ENCODE measurements at regions not wholly inside any gene's neighbourhood (a gene's known extent, or its start where the extent isn't known, plus 50 kb on each side); places are given as distances from the start of the nearest gene placed in this dataset.

DNA sequence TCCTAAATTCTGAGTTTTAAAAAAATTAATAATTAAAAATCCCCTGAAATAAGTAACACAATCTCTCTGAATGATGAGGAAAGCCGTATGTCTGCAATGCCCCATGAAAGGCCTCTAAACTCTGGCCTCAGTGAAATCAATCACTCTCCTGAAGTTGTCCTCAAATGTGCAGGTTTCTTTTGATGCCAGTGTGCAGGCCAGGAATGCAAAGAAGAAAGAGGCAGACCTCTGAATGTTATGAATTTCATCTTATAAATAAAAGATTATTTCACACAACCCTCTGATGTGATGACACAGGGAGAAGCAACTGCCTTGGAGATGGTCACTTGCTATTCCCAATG, 121.8 kb downstream of the TBXT start (continued):
- TF ChIP-seq CTCF (conservative IDR thresholded peaks at IDR 0.05; ENCODE audit: low read depth in 2 of 2) (no peak), EZH2phosphoT487 (IDR thresholded peaks at IDR 0.05; ENCODE audit: unreplicated experiment) (no peak), ETS1 (IDR thresholded peaks at IDR 0.05) (no peak), ZNF114 (CRISPR knock-in tag; IDR thresholded peaks at IDR 0.05) (no peak), JUNB (IDR thresholded peaks at IDR 0.05; ENCODE audit: unreplicated experiment) (no peak), EZH2 (IDR thresholded peaks at IDR 0.05; ENCODE audit: low read depth, unreplicated experiment) (no peak)

GRCh38 chr6:166045173-166045859, 122.3 kb downstream of the TBXT start:
- no peak overlapping the region for H3K4me3 Mint-ChIP-seq
- Histone ChIP-seq H3K27ac (ENCODE audit: low read depth) (no peak overlapping the region), H3K27me3 (ENCODE audit: insufficient read depth) (no peaks in the 10 kb centered on the region), H3F3A (replicated peaks; ENCODE audit: low read depth) (no peaks in the 10 kb centered on the region), H4K20me1 (replicated peaks; ENCODE audit: insufficient read depth) (no peaks in the 10 kb centered on the region), H3K79me2 (replicated peaks; ENCODE audit: insufficient read depth) (no peaks in the 10 kb centered on the region), H3K4me3 (no peak overlapping the region), H3K4me1 (ENCODE audit: insufficient read depth) (peaks cover 6% of the 10 kb centered on the region; the same call in 1 of the 2 replicates), H3K4me2 (no peak overlapping the region), H3K36me3 (ENCODE audit: insufficient read depth) (no peaks in the 10 kb centered on the region; the same call in 1 of the 2 replicates), H3K9me2 (ENCODE audit: insufficient read depth) (peaks cover 24% of the 10 kb centered on the region), H2AFZ (no peak overlapping the region)
- no peaks in the 10 kb centered on the region; the same call in 2 of the 3 replicates for H3K9me3 Mint-ChIP-seq
- no peak overlapping the region for H3K27ac Mint-ChIP-seq
- H3K36me3 Mint-ChIP-seq (ENCODE audit: low read depth) = peaks cover 5% of the 10 kb centered on the region
- DNase-seq (ENCODE audit: low spot score) = no peak
- H3K27me3 Mint-ChIP-seq (ENCODE audit: insufficient read depth, low read depth, poor library complexity) = peaks cover 4% of the 10 kb centered on the region
- peaks cover 15% of the 10 kb centered on the region for H3K4me1 Mint-ChIP-seq
- no peak for ATAC-seq
- TF ChIP-seq EZH2 (IDR thresholded peaks at IDR 0.05; ENCODE audit: low read depth, unreplicated experiment) = no peak
- TF ChIP-seq EZH2phosphoT487 (IDR thresholded peaks at IDR 0.05; ENCODE audit: unreplicated experiment) = no peak
- no peak for TF ChIP-seq ZNF114 (CRISPR knock-in tag; IDR thresholded peaks at IDR 0.05)
- no peak for TF ChIP-seq ZNF331 (CRISPR knock-in tag; IDR thresholded peaks at IDR 0.05; ENCODE audit: low read depth)
- no peak for TF ChIP-seq CTCF (conservative IDR thresholded peaks at IDR 0.05; ENCODE audit: low read depth in 2 of 2)
- no peak for TF ChIP-seq POLR2AphosphoS5 (IDR thresholded peaks at IDR 0.05; ENCODE audit: low read depth)
- TF ChIP-seq STAT1 (IDR thresholded peaks at IDR 0.05; ENCODE audit: unreplicated experiment) = no peak
- TF ChIP-seq JUNB (IDR thresholded peaks at IDR 0.05; ENCODE audit: unreplicated experiment) = no peak
- TF ChIP-seq NANOG (IDR thresholded peaks at IDR 0.05; ENCODE audit: borderline replicate concordance) = no peak
- no peak for TF ChIP-seq CREB1 (CRISPR knock-in tag; IDR thresholded peaks at IDR 0.05; ENCODE audit: low read depth)
- no peak for TF ChIP-seq REST (IDR thresholded peaks at IDR 0.05; ENCODE audit: unreplicated experiment)

All from GM23338 (cell line).